ENCODE measurements at regions not wholly inside any gene's neighbourhood (a gene's known extent, or its start where the extent isn't known, plus 50 kb on each side); places are given as distances from the start of the nearest gene placed in this dataset.
A peak's percentile ranks its signal among the peaks of the same experiment; 100 is the strongest.
"Not testable (repeated sequence)": the region's sequence is repeated elsewhere in the genome, so short reads cannot be mapped to it uniquely, and the experiment has no call there.

- DNase-seq = no peak
Observed at GRCh38 chr16:80915079-80915450, 91.6 kb downstream of the CMC2 start.

GRCh38 chr16:80914379-80915078 lies 92.2 kb downstream of the CMC2 start:
- DNase-seq = no peak

- DNase-seq = no peak
Observed at GRCh38 chr16:80913397-80913796, 93.3 kb downstream of the CMC2 start.

- DNase-seq = no peak
Observed at GRCh38 chr16:80912651-80913050, 94.0 kb downstream of the CMC2 start.

- no peak for DNase-seq
Observed at GRCh38 chr16:80910434-80910833, 96.3 kb downstream of the CMC2 start.

- no peak for DNase-seq
Observed at GRCh38 chr16:80909720-80910119, 97.0 kb downstream of the CMC2 start.

GRCh38 chr16:80906169-80906568 lies 100.5 kb downstream of the CMC2 start:
- DNase-seq = not testable (repeated sequence)

- no peak for DNase-seq
Observed at GRCh38 chr16:80903616-80904015, 99.2 kb upstream of the CDYL2 start.

GRCh38 chr16:80902306-80903110 lies 98.1 kb upstream of the CDYL2 start:
- DNase-seq = no peak

GRCh38 chr16:80900593-80900954 lies 96.2 kb upstream of the CDYL2 start:
- no peak for DNase-seq

- peak; percentile 41 to 82 for DNase-seq
Observed at GRCh38 chr16:80899809-80900592, 95.6 kb upstream of the CDYL2 start.

GRCh38 chr16:80896776-80897175 lies 92.4 kb upstream of the CDYL2 start:
- no peak for DNase-seq

GRCh38 chr16:80894091-80894490 lies 89.7 kb upstream of the CDYL2 start:
- peak in 1 of 2 experiments; percentile 7 for DNase-seq

- no peak for DNase-seq
Observed at GRCh38 chr16:80893686-80894085, 89.3 kb upstream of the CDYL2 start.

GRCh38 chr16:80892395-80892794 lies 88.0 kb upstream of the CDYL2 start:
- DNase-seq = not testable (repeated sequence)

GRCh38 chr16:80889779-80890359 lies 85.5 kb upstream of the CDYL2 start:
- DNase-seq = no peak

- DNase-seq = no peak
Observed at GRCh38 chr16:80887062-80887461, 82.7 kb upstream of the CDYL2 start.

- DNase-seq = no peak
Observed at GRCh38 chr16:80883816-80884215, 79.4 kb upstream of the CDYL2 start.

- DNase-seq = no peak
Observed at GRCh38 chr16:80883159-80883642, 78.8 kb upstream of the CDYL2 start.

GRCh38 chr16:80875616-80876015 lies 71.2 kb upstream of the CDYL2 start:
- DNase-seq = no peak

- DNase-seq = no peak
Observed at GRCh38 chr16:80874925-80875324, 70.5 kb upstream of the CDYL2 start.

GRCh38 chr16:80862160-80862705 lies 57.8 kb upstream of the CDYL2 start:
- DNase-seq = no peak

Data from NCI-H446 (cell line).